HG02973 (cell line): ENCODE measurements at regions not wholly inside any gene's neighbourhood (a gene's known extent, or its start where the extent isn't known, plus 50 kb on each side); places are given as distances from the start of the nearest gene placed in this dataset.
A peak's percentile ranks its signal among the peaks of the same experiment; 100 is the strongest.

ENCODE experiments used
- ATAC-seq: cut with Tn5 transposase; IDR thresholded peaks from one replicate; pipeline ENCODE4 v1.9.1; 2021; ENCODE audit warnings: moderate library complexity; ENCODE audit not compliant: unreplicated experiment

GRCh38 chr6:45741437-45742171 lies 274.1 kb downstream of the CLIC5 start:
- ATAC-seq, result peak; percentile 62

- ATAC-seq, result no peak
These were observed 276.6 kb downstream of the CLIC5 start for GRCh38 chr6:45739058-45739457.

GRCh38 chr6:45738057-45738455 lies 277.6 kb downstream of the CLIC5 start:
- no peak for ATAC-seq

- ATAC-seq, result peak; percentile 65
These were observed 278.2 kb downstream of the CLIC5 start for GRCh38 chr6:45737331-45738056.

- ATAC-seq, result no peak
These were observed 279.5 kb downstream of the CLIC5 start for GRCh38 chr6:45736134-45736533.

GRCh38 chr6:45732731-45733130 lies 282.9 kb downstream of the CLIC5 start:
- no peak for ATAC-seq

- ATAC-seq, result no peak
These were observed 285.4 kb downstream of the CLIC5 start for GRCh38 chr6:45730232-45730631.

- ATAC-seq, result no peak
These were observed 287.0 kb downstream of the CLIC5 start for GRCh38 chr6:45728674-45729073.

- ATAC-seq, result no peak
These were observed 287.7 kb downstream of the CLIC5 start for GRCh38 chr6:45727819-45728449.

GRCh38 chr6:45727228-45727627 lies 288.4 kb downstream of the CLIC5 start:
- no peak for ATAC-seq

- ATAC-seq, result no peak
These were observed 289.2 kb downstream of the CLIC5 start for GRCh38 chr6:45726444-45726843.

GRCh38 chr6:45724511-45724910 lies 291.1 kb downstream of the CLIC5 start:
- ATAC-seq, result no peak

- no peak for ATAC-seq
These were observed 291.6 kb downstream of the CLIC5 start for GRCh38 chr6:45724027-45724426.

- ATAC-seq, result no peak
These were observed 292.8 kb downstream of the CLIC5 start for GRCh38 chr6:45722876-45723275.

GRCh38 chr6:45721665-45722064 lies 294.0 kb downstream of the CLIC5 start:
- no peak for ATAC-seq

GRCh38 chr6:45718871-45719270 lies 296.8 kb downstream of the CLIC5 start:
- ATAC-seq, result no peak

GRCh38 chr6:45718131-45718530 lies 297.5 kb downstream of the CLIC5 start:
- ATAC-seq, result no peak

GRCh38 chr6:45717715-45718114 lies 297.9 kb downstream of the CLIC5 start:
- no peak for ATAC-seq

- no peak for ATAC-seq
These were observed 298.6 kb downstream of the CLIC5 start for GRCh38 chr6:45717027-45717426.

- ATAC-seq, result no peak
These were observed 300.2 kb downstream of the CLIC5 start for GRCh38 chr6:45715508-45715803.

- no peak for ATAC-seq
These were observed 300.7 kb downstream of the CLIC5 start for GRCh38 chr6:45714741-45715507.
